ENCODE measurements at regions not wholly inside any gene's neighbourhood (a gene's known extent, or its start where the extent isn't known, plus 50 kb on each side); places are given as distances from the start of the nearest gene placed in this dataset.

GRCh38 chr6:100105919-100106529 lies 112.0 kb upstream of the MCHR2 start:
- TF ChIP-seq CTCF (IDR thresholded peaks at IDR 0.05; ENCODE audit: insufficient read depth, low read length) (no peak), POLR2AphosphoS5 (IDR thresholded peaks at IDR 0.05; ENCODE audit: low read depth) (no peak), GABPA (IDR thresholded peaks at IDR 0.05; ENCODE audit: low read depth) (no peak), REST (IDR thresholded peaks at IDR 0.05; ENCODE audit: insufficient replicate concordance, low read depth) (no peak)

All from HL-60 (cell line).